ENCODE measurements at regions not wholly inside any gene's neighbourhood (a gene's known extent, or its start where the extent isn't known, plus 50 kb on each side); places are given as distances from the start of the nearest gene placed in this dataset.

- ATAC-seq (no peak), DNase-seq (no peak)
- intact Hi-C loops (cut with micrococcal nuclease): no loop called here
Observed at GRCh38 chr2:55103046-55103445, 52.8 kb upstream of the RTN4 start.

- ATAC-seq: no peak
Observed at GRCh38 chr2:55102056-55102812, 52.0 kb upstream of the RTN4 start.

GRCh38 chr2:55101466-55101865 is 51.2 kb upstream of the RTN4 start:
- intact Hi-C loops (cut with micrococcal nuclease): no loop called here
- DNase-seq: no peak
- ATAC-seq: no peak

More at GRCh38 chr2:55102056-55102812, 52.0 kb upstream of the RTN4 start:
- no peak for DNase-seq
- intact Hi-C loops (cut with micrococcal nuclease): no loop called here

GRCh38 chr2:55099878-55100820 is 49.9 kb upstream of the RTN4 start:
- ATAC-seq (peak; percentile 68), DNase-seq (no peak)
- intact Hi-C loops (cut with micrococcal nuclease): no loop called here
